Panc1 (cell line): ENCODE measurements at regions not wholly inside any gene's neighbourhood (a gene's known extent, or its start where the extent isn't known, plus 50 kb on each side); places are given as distances from the start of the nearest gene placed in this dataset.

Experiments
- ATAC-seq: fragments of 200-7000 bp; cut with Tn5 transposase; 2 replicates; pipeline ENCODE4 v1.9.1; 2020; ENCODE audit warnings: mild to moderate bottlenecking, moderate library complexity
- BruUV-seq: library from RNA; stranded (reverse); fragments of 400-500 nt; replicated peaks from 2 replicates; lab custom pipeline; 2021; lab: Mats Ljungman, UMichigan
- CTCF ChIA-PET: fragments of 300-600 bp; sonication (Branson Sonifier 250); formaldehyde crosslinking; loops from one replicate; lab custom pipeline; 2022; ENCODE audit warnings: antibody characterized with exemption; lab: Charles Lee
- POLR2A ChIA-PET: fragments of 300-600 bp; sonication (Branson Sonifier 250); formaldehyde crosslinking; loops from one replicate; lab custom pipeline; 2022; ENCODE audit warnings: antibody characterized with exemption; lab: Charles Lee
- DNase-seq: peaks from one replicate; pipeline ENCODE4 v3.0.0-alpha.2; 2010; ENCODE audit warnings: low read depth, low spot score
- H3K27ac ChIP-seq: 2 replicates; pipeline ENCODE4 v1.5.1; 2011; ENCODE audit warnings: mild to moderate bottlenecking, low read length, inconsistent platforms
- H3K27me3 ChIP-seq: fragments of 200-500 bp; sonication (Bioruptor generic); 2 replicates; pipeline ENCODE4 v1.6.0; 2014; ENCODE audit warnings: low read length, inconsistent platforms; ENCODE audit not compliant: control insufficient read depth, insufficient read depth
- H3K36me3 ChIP-seq: fragments of 200-500 bp; sonication (Bioruptor generic); 2 replicates; pipeline ENCODE4 v1.5.1; 2014; ENCODE audit warnings: inconsistent platforms, mild to moderate bottlenecking, low read length, moderate library complexity; ENCODE audit not compliant: control insufficient read depth, insufficient read depth
- H3K4me1 ChIP-seq: 2 replicates; pipeline ENCODE4 v1.5.1; 2011; ENCODE audit warnings: inconsistent platforms, mild to moderate bottlenecking, low read length, moderate library complexity; ENCODE audit not compliant: control insufficient read depth, insufficient read depth
- H3K4me3 ChIP-seq, 2 experiments: 2 replicates each; pipeline ENCODE4 v1.5.1; 2011 to 2012; ENCODE audit warnings: low read depth in 2 of 2, low read length in 2 of 2, mild to moderate bottlenecking in 2 of 2, inconsistent platforms in 1 of 2, moderate library complexity in 1 of 2
- H3K9me3 ChIP-seq: fragments of 200-500 bp; sonication (Bioruptor generic); 2 replicates; pipeline ENCODE4 v1.5.1; 2014; ENCODE audit warnings: low read depth, mild to moderate bottlenecking, inconsistent platforms, low read length, moderate library complexity; ENCODE audit not compliant: control insufficient read depth, insufficient read depth
- CTCF ChIP-seq: fragments of 450-650 bp; IDR thresholded peaks from 2 replicates; pipeline ENCODE4 v1.5.1; 2017; ENCODE audit warnings: mild to moderate bottlenecking
- POLR2AphosphoS5 ChIP-seq: IDR thresholded peaks from 2 replicates; pipeline ENCODE4 v1.6.1; 2012; ENCODE audit warnings: mild to moderate bottlenecking, low read depth, low read length, moderate library complexity
- REST ChIP-seq, 2 experiments: IDR thresholded peaks; 2 replicates each; pipeline ENCODE4 v1.6.1; 2011 to 2012; ENCODE audit warnings: low read depth in 2 of 2, control low read depth in 1 of 2, low read length in 1 of 2, mild to moderate bottlenecking in 1 of 2, moderate library complexity in 1 of 2; ENCODE audit not compliant: insufficient read depth in 1 of 2
- SIN3A ChIP-seq: IDR thresholded peaks from 2 replicates; pipeline ENCODE4 v1.6.1; 2012; ENCODE audit warnings: low read depth, mild to moderate bottlenecking, low read length, moderate library complexity, borderline replicate concordance; ENCODE audit not compliant: insufficient read depth
- TCF7L2 ChIP-seq: IDR thresholded peaks from 2 replicates; pipeline ENCODE4 v1.6.1; 2011; ENCODE audit warnings: mild to moderate bottlenecking, low read depth, low read length, inconsistent platforms
- in situ Hi-C: cut with HindIII; loops from 2 replicates; pipeline ENCODE4 v1.10.0; 2016; ENCODE audit warnings: low sequenced_read_pairs, low pct_unique_long_range_greater_than_20kb
- intact Hi-C: fragments of 100-400 bp; cut with micrococcal nuclease; formaldehyde crosslinking; loops from one replicate; pipeline ENCODE4 v1.10.0; 2022; ENCODE audit not compliant: unreplicated experiment

- Histone ChIP-seq H3K27ac (no peak overlapping the region), H3K36me3 (no peaks in the 10 kb centered on the region), H3K4me1 (no peaks in the 10 kb centered on the region), H3K27me3 (peaks cover 16% of the 10 kb centered on the region), H3K4me3 (no peak overlapping the region), H3K9me3 (no peaks in the 10 kb centered on the region)
- DNase-seq = no peak
- BruUV-seq = no TSS peak
- intact Hi-C loops (no loop called here), in situ Hi-C loops (no loop called here)
- POLR2A ChIA-PET = no interaction called here
- ATAC-seq = no peak
- TF ChIP-seq CTCF (no peak), POLR2AphosphoS5 (no peak), REST (IDR thresholded peaks at IDR 0.05; ENCODE audit: insufficient read depth in 1 of 2, low read depth in 2 of 2, low read length in 1 of 2) (no peak), SIN3A (no peak), TCF7L2 (no peak)
- CTCF ChIA-PET = no interaction called here
Measured at GRCh38 chr6:6843777-6844176, 255.3 kb downstream of the LY86 start.

GRCh38 chr6:6844530-6844929 lies 256.0 kb downstream of the LY86 start:
- TF ChIP-seq SIN3A = no peak
- TF ChIP-seq CTCF = no peak
- no peak for TF ChIP-seq TCF7L2
- no peak for TF ChIP-seq POLR2AphosphoS5
- no peak for TF ChIP-seq REST (IDR thresholded peaks at IDR 0.05; ENCODE audit: insufficient read depth in 1 of 2, low read depth in 2 of 2, low read length in 1 of 2)

More at GRCh38 chr6:6844530-6844929, 256.0 kb downstream of the LY86 start:
- in situ Hi-C loops = no loop called here
- peaks cover 16% of the 10 kb centered on the region for H3K27me3 ChIP-seq
- POLR2A ChIA-PET = no interaction called here
- intact Hi-C loops = no loop called here
- H3K4me1 ChIP-seq = no peaks in the 10 kb centered on the region
- DNase-seq = no peak
- no peak for ATAC-seq
- no peaks in the 10 kb centered on the region for H3K36me3 ChIP-seq
- BruUV-seq = no TSS peak
- H3K4me3 ChIP-seq = no peak overlapping the region
- H3K27ac ChIP-seq = no peak overlapping the region
- CTCF ChIA-PET = interaction anchor here (0.5 kb wide), 1 partner anchor 433 kb away, joined by 6 read pairs; no protein-coding TSS in a partner anchor
- H3K9me3 ChIP-seq = no peaks in the 10 kb centered on the region
